C4-2B (cell line): ENCODE measurements at regions not wholly inside any gene's neighbourhood (a gene's known extent, or its start where the extent isn't known, plus 50 kb on each side); places are given as distances from the start of the nearest gene placed in this dataset.

ENCODE experiments used
- CTCF ChIP-seq: fragments of 450-650 bp; conservative IDR thresholded peaks from 2 replicates; pipeline ENCODE4 v1.5.1; 2017; ENCODE audit warnings: mild to moderate bottlenecking
- ZFX ChIP-seq: fragments of 450-650 bp; IDR thresholded peaks from 2 replicates; pipeline ENCODE4 v1.6.1; 2017

GRCh38 chr14:71204768-71205167 is 297.5 kb downstream of the PCNX1 start:
- no peak for TF ChIP-seq CTCF
- TF ChIP-seq ZFX = no peak
